ENCODE measurements at regions not wholly inside any gene's neighbourhood (a gene's known extent, or its start where the extent isn't known, plus 50 kb on each side); places are given as distances from the start of the nearest gene placed in this dataset.

- no peaks in the 10 kb centered on the region for H4K20me1 ChIP-seq (ENCODE audit: insufficient read depth, poor library complexity, severe bottlenecking)
- H3K4me2 ChIP-seq, result no peak overlapping the region
- no peaks in the 10 kb centered on the region for H3K27me3 ChIP-seq
- peaks cover 6% of the 10 kb centered on the region for H3K9me3 ChIP-seq (ENCODE audit: low read depth)
- DNase-seq (ENCODE audit: low spot score), result no peak
- no peak overlapping the region for H2AFZ ChIP-seq
- TF ChIP-seq CTCF (IDR thresholded peaks at IDR 0.05; ENCODE audit: poor library complexity) (no peak), EZH2 (IDR thresholded peaks at IDR 0.05; ENCODE audit: borderline replicate concordance) (no peak), EZH2phosphoT487 (IDR thresholded peaks at IDR 0.05; ENCODE audit: low read depth, severe bottlenecking, unreplicated experiment) (no peak)
- H3K9me2 ChIP-seq (replicated peaks; ENCODE audit: insufficient read depth), result no peaks in the 10 kb centered on the region
- no peak overlapping the region for H3K4me3 ChIP-seq
- H3K79me2 ChIP-seq, result no peaks in the 10 kb centered on the region
- no peaks in the 10 kb centered on the region for H3K36me3 ChIP-seq (replicated peaks; ENCODE audit: insufficient read depth, low read depth)
- no peaks in the 10 kb centered on the region for H3K4me1 ChIP-seq (ENCODE audit: insufficient read depth)
- no peak overlapping the region for H3K27ac ChIP-seq
Measured at GRCh38 chr5:7018601-7019000, 305.4 kb downstream of the TENT4A start.

- H3K4me3 ChIP-seq, result no peak overlapping the region
- no peaks in the 10 kb centered on the region for H3K4me1 ChIP-seq (ENCODE audit: insufficient read depth)
- no peaks in the 10 kb centered on the region for H3K79me2 ChIP-seq
- WGBS (ENCODE audit: low lambda C conversion rate, missing lambda C conversion rate), result 92% methylated on average over 2 of the region's 2 CpGs
- H3K9me3 ChIP-seq (ENCODE audit: low read depth), result no peaks in the 10 kb centered on the region
- no peaks in the 10 kb centered on the region for H3K9me2 ChIP-seq (replicated peaks; ENCODE audit: insufficient read depth)
- no peak overlapping the region for H3K4me2 ChIP-seq
- DNase-seq (ENCODE audit: low spot score), result no peak
- no peak overlapping the region for H2AFZ ChIP-seq
- H3K27me3 ChIP-seq, result no peaks in the 10 kb centered on the region
- TF ChIP-seq EZH2 (IDR thresholded peaks at IDR 0.05; ENCODE audit: borderline replicate concordance), result no peak
- no peak for TF ChIP-seq CTCF (IDR thresholded peaks at IDR 0.05; ENCODE audit: poor library complexity)
- TF ChIP-seq EZH2phosphoT487 (IDR thresholded peaks at IDR 0.05; ENCODE audit: low read depth, severe bottlenecking, unreplicated experiment), result no peak
- no peaks in the 10 kb centered on the region for H4K20me1 ChIP-seq (ENCODE audit: insufficient read depth, poor library complexity, severe bottlenecking)
- H3K27ac ChIP-seq, result no peak overlapping the region
- no peaks in the 10 kb centered on the region for H3K36me3 ChIP-seq (replicated peaks; ENCODE audit: insufficient read depth, low read depth)
Measured at GRCh38 chr5:7036192-7036835, 323.1 kb downstream of the TENT4A start.

- Histone ChIP-seq H4K20me1 (ENCODE audit: insufficient read depth, poor library complexity, severe bottlenecking) (no peaks in the 10 kb centered on the region), H3K9me3 (ENCODE audit: low read depth) (no peaks in the 10 kb centered on the region), H3K79me2 (no peaks in the 10 kb centered on the region), H3K4me2 (no peak overlapping the region), H3K9me2 (replicated peaks; ENCODE audit: insufficient read depth) (no peaks in the 10 kb centered on the region), H3K27ac (no peak overlapping the region), H3K27me3 (no peaks in the 10 kb centered on the region), H3K4me3 (no peak overlapping the region), H3K4me1 (ENCODE audit: insufficient read depth) (no peaks in the 10 kb centered on the region), H3K36me3 (replicated peaks; ENCODE audit: insufficient read depth, low read depth) (no peaks in the 10 kb centered on the region), H2AFZ (no peak overlapping the region)
- DNase-seq (ENCODE audit: low spot score), result no peak
- WGBS (ENCODE audit: low lambda C conversion rate, missing lambda C conversion rate), result 86% methylated on average over 4 of the region's 4 CpGs
- TF ChIP-seq EZH2 (IDR thresholded peaks at IDR 0.05; ENCODE audit: borderline replicate concordance), result no peak
- TF ChIP-seq CTCF (IDR thresholded peaks at IDR 0.05; ENCODE audit: poor library complexity), result no peak
- TF ChIP-seq EZH2phosphoT487 (IDR thresholded peaks at IDR 0.05; ENCODE audit: low read depth, severe bottlenecking, unreplicated experiment), result no peak
Measured at GRCh38 chr5:7039074-7039473, 325.8 kb downstream of the TENT4A start.

GRCh38 chr5:7040111-7040510 lies 326.9 kb downstream of the TENT4A start:
- TF ChIP-seq EZH2 (IDR thresholded peaks at IDR 0.05; ENCODE audit: borderline replicate concordance) (no peak), CTCF (IDR thresholded peaks at IDR 0.05; ENCODE audit: poor library complexity) (no peak), EZH2phosphoT487 (IDR thresholded peaks at IDR 0.05; ENCODE audit: low read depth, severe bottlenecking, unreplicated experiment) (no peak)
- Histone ChIP-seq H4K20me1 (ENCODE audit: insufficient read depth, poor library complexity, severe bottlenecking) (no peaks in the 10 kb centered on the region), H3K79me2 (no peaks in the 10 kb centered on the region), H3K27me3 (no peaks in the 10 kb centered on the region), H3K36me3 (replicated peaks; ENCODE audit: insufficient read depth, low read depth) (no peaks in the 10 kb centered on the region), H2AFZ (no peak overlapping the region), H3K4me3 (no peak overlapping the region), H3K9me3 (ENCODE audit: low read depth) (no peaks in the 10 kb centered on the region), H3K4me1 (ENCODE audit: insufficient read depth) (no peaks in the 10 kb centered on the region), H3K27ac (no peak overlapping the region), H3K9me2 (replicated peaks; ENCODE audit: insufficient read depth) (no peaks in the 10 kb centered on the region), H3K4me2 (no peak overlapping the region)
- WGBS (ENCODE audit: low lambda C conversion rate, missing lambda C conversion rate), result 91% methylated on average over 2 of the region's 2 CpGs
- DNase-seq (ENCODE audit: low spot score), result no peak
